ENCODE measurements at regions not wholly inside any gene's neighbourhood (a gene's known extent, or its start where the extent isn't known, plus 50 kb on each side); places are given as distances from the start of the nearest gene placed in this dataset.
"Not testable (repeated sequence)": the region's sequence is repeated elsewhere in the genome, so short reads cannot be mapped to it uniquely, and the experiment has no call there.

DNA sequence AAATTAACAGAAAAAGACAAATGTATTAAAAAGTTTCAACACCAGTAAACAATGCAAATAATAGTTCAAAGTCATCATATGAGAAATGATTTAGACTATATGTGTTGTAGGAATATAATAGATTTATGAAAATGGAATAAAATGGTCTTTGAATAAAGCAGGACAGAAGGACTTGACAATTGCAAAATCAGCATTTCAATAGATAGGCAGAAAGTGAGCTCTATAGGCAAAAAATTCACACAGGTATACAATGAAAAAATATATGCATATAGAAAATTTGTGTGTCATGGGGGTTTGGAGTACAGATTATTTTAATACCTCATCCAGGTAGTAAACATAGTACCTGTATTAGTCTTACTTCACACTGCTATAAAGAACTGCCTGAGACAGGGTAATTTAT lies 571.1 kb upstream of the EYS start:
- Histone ChIP-seq H3K4me3 (no peak overlapping the region), H3K36me3 (no peaks in the 10 kb centered on the region), H3K9me3 (no peaks in the 10 kb centered on the region), H3K4me1 (ENCODE audit: control insufficient read depth in 1 of 2, low read depth in 2 of 2) (peaks cover 16 to 26% of the 10 kb centered on the region in 2 donors), H3K27me3 (replicated peaks; ENCODE audit: insufficient read depth) (no peaks in the 10 kb centered on the region), H3K27ac (peak overlapping the region in 1 of 2 donors; percentile 7)
- ATAC-seq (ENCODE audit: insufficient number of reproducible peaks, low FRiP score, low read depth) (no peak), DNase-seq (ENCODE audit: low spot score) (no peak)
- TF ChIP-seq, protein P1, sequence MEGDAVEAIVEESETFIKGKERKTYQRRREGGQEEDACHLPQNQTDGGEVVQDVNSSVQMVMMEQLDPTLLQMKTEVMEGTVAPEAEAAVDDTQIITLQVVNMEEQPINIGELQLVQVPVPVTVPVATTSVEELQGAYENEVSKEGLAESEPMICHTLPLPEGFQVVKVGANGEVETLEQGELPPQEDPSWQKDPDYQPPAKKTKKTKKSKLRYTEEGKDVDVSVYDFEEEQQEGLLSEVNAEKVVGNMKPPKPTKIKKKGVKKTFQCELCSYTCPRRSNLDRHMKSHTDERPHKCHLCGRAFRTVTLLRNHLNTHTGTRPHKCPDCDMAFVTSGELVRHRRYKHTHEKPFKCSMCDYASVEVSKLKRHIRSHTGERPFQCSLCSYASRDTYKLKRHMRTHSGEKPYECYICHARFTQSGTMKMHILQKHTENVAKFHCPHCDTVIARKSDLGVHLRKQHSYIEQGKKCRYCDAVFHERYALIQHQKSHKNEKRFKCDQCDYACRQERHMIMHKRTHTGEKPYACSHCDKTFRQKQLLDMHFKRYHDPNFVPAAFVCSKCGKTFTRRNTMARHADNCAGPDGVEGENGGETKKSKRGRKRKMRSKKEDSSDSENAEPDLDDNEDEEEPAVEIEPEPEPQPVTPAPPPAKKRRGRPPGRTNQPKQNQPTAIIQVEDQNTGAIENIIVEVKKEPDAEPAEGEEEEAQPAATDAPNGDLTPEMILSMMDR (IDR thresholded peaks at IDR 0.05) = no peak

DNA sequence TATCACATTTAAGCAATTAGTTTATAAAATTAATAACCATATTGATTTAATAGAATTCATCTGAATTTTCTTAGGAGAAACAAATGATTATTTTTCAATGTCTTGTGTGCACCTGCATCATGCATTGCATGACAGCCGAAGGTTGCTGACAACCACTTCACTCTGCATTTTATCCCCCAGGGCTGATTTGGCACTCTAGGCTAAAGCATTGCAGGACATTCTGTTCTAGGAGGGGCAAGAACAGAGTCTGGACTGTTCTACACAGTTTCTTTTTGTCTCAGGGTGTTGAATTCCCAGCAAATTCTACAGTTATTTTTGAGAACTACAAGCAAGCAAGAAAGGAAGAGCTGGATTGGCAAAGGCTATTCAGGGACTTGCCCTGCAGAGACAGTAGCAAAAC lies 570.4 kb upstream of the EYS start:
- H3K27me3 ChIP-seq (replicated peaks; ENCODE audit: insufficient read depth) = no peaks in the 10 kb centered on the region
- DNase-seq (ENCODE audit: low spot score) (no peak), ATAC-seq (ENCODE audit: insufficient number of reproducible peaks, low FRiP score, low read depth) (peak; percentile 56)
- peak overlapping the region; percentile 24 for H3K4me3 ChIP-seq
- H3K4me1 ChIP-seq (ENCODE audit: control insufficient read depth in 1 of 2, low read depth in 2 of 2) = peaks cover 16 to 26% of the 10 kb centered on the region in 2 donors
- no peaks in the 10 kb centered on the region for H3K9me3 ChIP-seq
- no peaks in the 10 kb centered on the region for H3K36me3 ChIP-seq
- TF ChIP-seq, protein P1 (IDR thresholded peaks at IDR 0.05) = no peak
- H3K27ac ChIP-seq = peak overlapping the region in 1 of 2 donors; percentile 7

DNA sequence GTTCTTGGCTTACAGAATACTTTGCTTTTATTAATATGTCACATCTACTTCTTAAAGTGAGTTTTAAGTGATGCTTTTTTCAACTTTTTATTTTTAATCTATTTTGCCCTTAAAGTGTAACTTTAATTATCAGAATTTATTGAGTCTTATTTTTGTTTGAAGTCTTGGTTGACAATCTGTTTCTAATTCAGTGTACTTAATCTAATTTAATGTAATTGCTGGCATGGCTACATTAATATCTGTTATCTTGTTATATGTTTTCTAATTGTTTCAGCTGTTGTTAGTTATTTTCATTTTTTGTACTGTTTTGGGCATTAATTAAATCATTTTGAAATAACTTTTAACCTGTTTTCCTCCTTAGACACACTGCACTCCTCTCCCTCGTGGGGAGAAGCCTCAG lies 558.7 kb upstream of the EYS start:
- H3K4me1 ChIP-seq (ENCODE audit: control insufficient read depth in 1 of 2, low read depth in 2 of 2) = no peaks in the 10 kb centered on the region
- H3K27me3 ChIP-seq (replicated peaks; ENCODE audit: insufficient read depth) = no peaks in the 10 kb centered on the region
- TF ChIP-seq, protein P1 (IDR thresholded peaks at IDR 0.05) = no peak
- ATAC-seq (ENCODE audit: insufficient number of reproducible peaks, low FRiP score, low read depth) = no peak
- no peak for DNase-seq (ENCODE audit: low spot score)
- no peaks in the 10 kb centered on the region for H3K36me3 ChIP-seq
- H3K4me3 ChIP-seq = no peak overlapping the region
- no peak overlapping the region for H3K27ac ChIP-seq
- H3K9me3 ChIP-seq = no peaks in the 10 kb centered on the region

DNA sequence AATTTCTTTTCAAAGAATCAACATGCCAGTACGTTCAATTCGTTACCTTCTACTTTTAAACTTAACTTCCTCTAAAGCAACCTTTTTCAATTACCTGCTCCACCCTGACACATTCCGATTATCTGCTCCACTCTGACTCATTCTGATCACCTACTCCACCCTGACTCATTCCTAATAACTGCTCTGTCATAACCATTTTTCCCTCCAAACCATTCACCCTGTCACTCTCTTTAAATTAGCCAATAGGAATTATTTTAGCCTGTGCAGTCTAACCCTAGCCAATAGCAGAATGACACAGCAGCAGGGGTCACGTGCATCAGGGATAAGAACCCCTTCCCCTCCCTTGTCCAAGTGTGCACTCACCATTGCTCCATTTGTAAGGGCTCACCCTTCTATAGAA lies 557.4 kb upstream of the EYS start:
- TF ChIP-seq, protein P1 (IDR thresholded peaks at IDR 0.05) = no peak
- no peak overlapping the region for H3K4me3 ChIP-seq
- no peak for ATAC-seq (ENCODE audit: insufficient number of reproducible peaks, low FRiP score, low read depth)
- H3K36me3 ChIP-seq = no peaks in the 10 kb centered on the region
- H3K9me3 ChIP-seq = no peaks in the 10 kb centered on the region
- no peaks in the 10 kb centered on the region for H3K27me3 ChIP-seq (replicated peaks; ENCODE audit: insufficient read depth)
- H3K27ac ChIP-seq = no peak overlapping the region
- H3K4me1 ChIP-seq (ENCODE audit: control insufficient read depth in 1 of 2, low read depth in 2 of 2) = no peaks in the 10 kb centered on the region
- DNase-seq (ENCODE audit: low spot score) = no peak

DNA sequence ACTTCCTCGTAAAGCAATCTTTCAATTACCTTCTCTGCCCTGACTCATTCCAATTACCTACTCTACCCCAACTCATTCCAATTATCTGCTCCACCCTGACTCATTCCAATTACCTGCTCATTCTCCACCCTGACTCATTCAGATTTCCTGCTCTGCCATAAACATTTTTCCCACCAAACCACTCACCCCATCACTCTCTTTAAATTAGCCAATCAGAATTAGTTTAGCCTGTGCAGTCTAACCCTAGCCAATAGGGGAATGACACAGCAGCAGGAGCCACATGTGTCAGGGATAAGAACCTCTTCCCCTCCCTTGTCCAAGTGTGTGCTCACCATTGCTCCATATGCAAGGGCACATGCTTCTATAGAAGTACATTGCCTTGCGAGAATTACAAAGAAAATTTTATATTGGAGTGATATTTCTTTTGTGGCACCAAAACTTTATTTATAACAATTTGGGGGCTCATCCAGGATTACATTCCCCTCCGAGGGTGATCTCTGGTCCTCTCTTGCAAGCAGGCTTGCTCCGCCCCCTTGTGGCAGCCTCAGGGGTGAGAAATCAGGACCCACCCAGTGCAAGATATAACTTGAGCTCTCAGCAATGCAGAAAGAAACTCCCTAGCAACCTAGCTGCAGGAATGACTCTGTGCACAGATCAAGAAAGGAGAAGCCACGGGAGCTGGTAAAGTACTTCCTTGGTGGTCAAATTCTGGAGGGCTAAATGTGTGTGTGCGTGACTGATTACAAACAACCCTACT lies 551.9 kb upstream of the EYS start:
- H3K9me3 ChIP-seq; H3K4me3 ChIP-seq; H3K36me3 ChIP-seq; ATAC-seq (ENCODE audit: insufficient number of reproducible peaks, low FRiP score, low read depth); H3K4me1 ChIP-seq (ENCODE audit: control insufficient read depth in 1 of 2, low read depth in 2 of 2); H3K27ac ChIP-seq; DNase-seq (ENCODE audit: low spot score); H3K27me3 ChIP-seq (replicated peaks; ENCODE audit: insufficient read depth): not testable (repeated sequence)

DNA sequence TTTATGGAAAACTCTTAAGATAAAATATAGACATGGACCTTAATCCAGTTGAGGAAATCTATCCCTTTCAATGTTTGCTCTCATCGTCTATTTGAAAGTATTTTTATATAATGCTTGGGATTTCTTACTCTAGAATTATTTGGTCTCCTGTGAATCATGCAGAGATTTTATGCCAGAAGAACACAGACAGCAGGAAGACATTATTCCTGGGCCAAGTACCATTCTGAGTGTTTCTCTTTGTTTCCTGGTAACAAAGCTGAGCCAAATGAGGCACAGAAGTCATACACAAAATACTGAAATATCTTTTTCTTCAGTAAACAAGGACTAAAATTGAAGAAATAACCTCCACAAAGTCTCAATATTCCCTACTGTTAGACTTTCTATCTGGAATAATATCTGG lies 538.2 kb upstream of the EYS start:
- Histone ChIP-seq H3K9me3 (no peaks in the 10 kb centered on the region), H3K4me1 (ENCODE audit: control insufficient read depth in 1 of 2, low read depth in 2 of 2) (peaks cover 0 to 11% of the 10 kb centered on the region in 2 donors), H3K27me3 (replicated peaks; ENCODE audit: insufficient read depth) (no peaks in the 10 kb centered on the region), H3K4me3 (no peak overlapping the region), H3K27ac (no peak overlapping the region), H3K36me3 (no peaks in the 10 kb centered on the region)
- DNase-seq (ENCODE audit: low spot score) (no peak), ATAC-seq (ENCODE audit: insufficient number of reproducible peaks, low FRiP score, low read depth) (no peak)
- TF ChIP-seq, protein P1 (IDR thresholded peaks at IDR 0.05) = no peak

All from thoracic aorta (tissue), 2 donors.